HG03521 (cell line): ENCODE measurements at regions not wholly inside any gene's neighbourhood (a gene's known extent, or its start where the extent isn't known, plus 50 kb on each side); places are given as distances from the start of the nearest gene placed in this dataset.

Experiments used
- ATAC-seq: cut with Tn5 transposase; IDR thresholded peaks from one replicate; pipeline ENCODE4 v1.9.1; 2021; ENCODE audit warnings: mild to moderate bottlenecking, moderate library complexity; ENCODE audit not compliant: unreplicated experiment

DNA sequence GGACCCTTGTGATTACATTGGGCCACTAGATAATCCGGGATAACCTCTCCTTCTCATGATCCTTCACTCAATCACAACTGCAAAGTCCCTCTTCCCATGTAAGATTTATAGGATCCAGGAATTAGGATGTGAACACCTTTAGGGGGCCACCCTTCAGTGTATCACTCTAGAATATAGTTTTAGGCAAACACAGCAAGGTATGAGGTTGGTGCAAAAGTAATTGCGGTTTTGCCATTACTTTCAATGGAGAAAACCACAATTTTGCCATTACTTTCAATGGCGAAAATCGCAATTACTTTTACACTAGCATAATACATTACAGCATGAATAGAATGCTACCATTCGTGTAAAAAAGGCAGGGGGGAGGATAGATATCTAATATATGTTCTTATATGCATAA lies 104.0 kb downstream of the BAMBI start:
- ATAC-seq = no peak

DNA sequence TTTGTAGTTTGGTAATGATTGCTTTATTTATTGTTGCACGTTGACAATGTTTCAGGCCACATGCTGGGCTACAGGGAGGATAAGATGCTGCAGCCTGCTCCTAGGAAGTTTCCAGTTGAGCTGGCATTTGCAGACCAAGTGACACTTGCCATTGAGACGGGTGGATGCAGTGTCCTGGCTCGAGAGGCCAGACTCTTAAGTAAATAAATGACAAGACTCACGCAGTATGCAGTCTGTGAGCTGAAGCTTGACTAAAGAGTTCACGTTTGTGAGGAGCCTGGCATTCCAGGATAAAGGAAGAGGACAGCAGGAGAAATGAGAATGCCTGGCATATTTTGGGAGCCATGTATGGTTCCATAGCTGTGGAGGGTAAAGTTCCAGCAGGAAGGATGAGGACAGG lies 105.8 kb downstream of the BAMBI start:
- ATAC-seq = no peak

DNA sequence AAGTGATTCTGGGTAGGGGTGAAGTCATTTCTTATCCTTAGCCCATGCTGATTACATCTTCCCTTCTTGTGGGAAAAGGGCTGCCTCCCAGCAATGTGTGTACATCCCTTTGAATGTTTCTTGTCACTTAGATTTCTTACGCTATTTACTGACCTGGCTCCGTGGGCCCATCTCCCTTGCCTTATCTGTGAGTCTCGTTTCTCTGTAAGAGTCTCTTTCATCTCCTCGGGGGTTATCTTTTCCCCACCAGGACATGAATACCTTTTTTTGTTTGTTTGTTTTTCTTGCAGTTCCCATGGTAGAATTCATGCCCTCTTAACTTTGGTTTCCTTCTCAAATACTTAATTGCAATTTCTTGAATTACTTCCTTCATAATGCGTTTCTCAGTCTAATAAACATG lies 107.7 kb downstream of the BAMBI start:
- ATAC-seq = no peak

DNA sequence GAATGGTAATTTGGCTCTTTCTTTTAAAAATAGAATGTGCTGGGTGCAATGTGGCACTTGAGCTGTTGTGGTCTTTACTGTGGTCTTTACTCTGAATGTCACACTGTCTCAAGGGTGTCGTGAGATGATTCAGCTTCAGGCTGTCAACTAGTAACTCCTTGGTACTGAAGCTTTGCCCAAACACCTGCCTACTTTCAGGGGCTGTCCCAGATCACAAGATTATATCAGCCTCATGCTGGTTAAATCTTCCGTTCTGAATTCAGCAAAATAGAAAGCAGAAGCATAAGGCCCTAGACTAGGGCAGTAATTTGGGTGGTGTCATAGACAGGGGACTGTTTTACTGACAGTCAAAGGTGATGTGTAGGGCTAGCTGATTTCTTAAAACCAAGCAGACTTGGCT lies 110.9 kb downstream of the BAMBI start:
- ATAC-seq = no peak

DNA sequence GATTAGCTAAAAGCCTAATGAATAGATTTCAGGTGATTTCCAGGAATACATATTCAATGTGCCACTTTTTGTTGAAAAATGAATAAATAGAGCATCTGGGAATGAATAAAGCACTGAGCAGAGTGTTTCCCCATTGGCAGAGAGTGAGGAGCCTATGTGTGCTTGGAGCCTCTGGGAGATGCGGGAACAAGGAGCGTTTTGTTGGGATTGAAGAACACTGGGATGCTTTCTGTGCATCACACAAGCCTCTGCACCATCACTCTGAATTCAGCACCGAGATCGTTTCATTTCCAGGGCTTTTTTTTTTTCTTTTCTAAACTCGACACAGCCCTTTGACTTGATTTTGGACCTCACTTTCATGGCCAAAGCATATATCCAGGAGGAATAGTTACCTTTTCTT lies 111.4 kb downstream of the BAMBI start:
- ATAC-seq = no peak

DNA sequence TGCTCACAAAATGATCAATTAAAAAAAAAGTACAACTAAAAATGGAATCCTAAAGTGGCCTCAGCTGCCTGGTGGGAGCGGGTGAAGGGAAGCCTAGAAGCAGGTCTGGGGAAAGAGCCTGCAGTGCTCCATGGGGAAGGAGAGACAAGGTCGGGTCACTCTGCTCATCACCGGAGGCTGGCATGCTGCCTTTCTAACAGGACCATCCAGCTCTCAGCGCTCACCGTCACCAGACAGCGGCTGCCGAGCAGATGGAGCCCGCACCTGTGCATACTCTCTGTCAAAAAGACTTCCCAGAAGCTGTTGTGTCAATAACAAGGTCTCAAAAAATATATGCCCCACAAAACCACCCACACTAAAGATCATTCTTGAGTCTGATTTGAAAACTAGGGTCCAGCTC lies 112.8 kb downstream of the BAMBI start:
- no peak for ATAC-seq

DNA sequence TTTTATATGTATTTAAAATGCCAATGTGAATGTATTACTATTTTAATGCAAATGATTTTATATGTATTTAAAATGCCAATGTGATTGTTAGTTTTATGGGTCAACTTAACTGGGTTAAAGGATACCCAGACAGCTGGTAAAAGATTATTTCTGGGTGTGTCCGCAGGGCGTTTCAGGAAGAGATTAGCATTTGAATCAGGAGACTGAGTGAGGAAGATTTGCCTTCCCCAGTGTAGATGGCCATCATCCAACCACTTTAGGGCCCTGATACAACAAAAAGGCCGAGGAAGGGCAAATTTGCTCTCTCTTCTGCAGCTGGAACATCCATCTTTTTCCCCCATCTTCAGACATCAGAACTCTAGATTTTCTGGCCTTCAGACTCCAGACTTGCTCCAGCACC lies 116.2 kb downstream of the BAMBI start:
- no peak for ATAC-seq

DNA sequence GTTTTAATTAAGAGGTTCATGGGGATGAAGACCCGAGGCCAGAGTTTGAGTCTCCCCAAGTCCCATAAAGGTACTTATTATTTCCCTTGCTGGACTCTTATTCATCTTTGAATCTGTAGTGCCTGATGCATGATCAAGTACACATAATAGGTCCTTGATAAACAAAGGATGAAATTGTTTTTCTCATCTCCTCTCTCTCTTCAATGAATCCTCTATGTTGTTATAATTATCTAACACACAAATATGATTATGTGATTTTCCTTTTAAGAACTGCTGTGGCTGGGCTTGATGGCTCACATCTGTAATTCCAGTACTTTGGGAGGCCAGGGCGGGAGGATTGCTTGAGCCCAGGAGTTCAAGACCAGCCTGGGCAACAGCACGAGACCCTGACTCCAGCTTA lies 117.7 kb downstream of the BAMBI start:
- no peak for ATAC-seq

DNA sequence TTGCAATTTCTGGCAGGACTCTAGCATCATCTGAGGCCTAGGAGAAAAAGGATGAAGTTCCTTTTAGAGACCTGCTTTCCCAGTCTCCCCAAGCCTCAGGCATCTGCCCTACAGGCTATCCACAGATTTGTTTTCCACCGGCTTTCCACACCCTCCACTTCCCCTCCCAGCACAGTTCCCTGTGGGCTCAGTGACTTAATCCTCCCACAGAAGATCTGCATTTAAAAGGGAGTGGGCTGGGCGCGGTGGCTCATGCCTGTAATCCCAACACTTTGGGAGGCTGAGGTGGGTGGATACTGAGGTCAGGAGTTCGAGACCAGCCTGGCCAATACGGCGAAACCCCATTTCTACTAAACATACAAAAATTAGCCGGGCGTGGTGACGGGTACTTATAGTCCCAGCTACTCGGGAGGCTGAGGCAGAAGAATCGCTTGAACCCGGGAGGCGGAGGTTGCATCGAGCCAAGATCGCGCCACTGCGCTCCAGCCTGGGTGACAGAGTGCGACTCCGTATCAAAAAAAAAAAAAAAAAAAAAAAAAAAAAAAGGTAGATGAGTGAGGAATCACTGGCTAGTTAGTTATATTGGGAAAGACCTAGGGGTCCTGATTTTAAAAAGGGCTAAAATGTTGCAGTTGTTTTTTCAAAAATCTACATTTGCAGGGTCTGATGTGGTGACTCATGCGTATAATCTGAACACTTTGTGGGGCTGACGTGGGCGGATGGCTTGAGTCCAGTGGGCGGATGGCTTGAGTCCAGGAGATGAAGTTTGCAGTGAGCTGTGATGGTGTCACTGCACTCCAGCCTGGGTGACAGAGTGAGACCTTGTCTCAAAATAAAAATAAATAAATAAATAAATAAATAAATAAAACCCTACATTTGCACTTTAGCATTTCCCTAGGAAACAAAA lies 119.5 kb downstream of the BAMBI start:
- ATAC-seq = no peak

DNA sequence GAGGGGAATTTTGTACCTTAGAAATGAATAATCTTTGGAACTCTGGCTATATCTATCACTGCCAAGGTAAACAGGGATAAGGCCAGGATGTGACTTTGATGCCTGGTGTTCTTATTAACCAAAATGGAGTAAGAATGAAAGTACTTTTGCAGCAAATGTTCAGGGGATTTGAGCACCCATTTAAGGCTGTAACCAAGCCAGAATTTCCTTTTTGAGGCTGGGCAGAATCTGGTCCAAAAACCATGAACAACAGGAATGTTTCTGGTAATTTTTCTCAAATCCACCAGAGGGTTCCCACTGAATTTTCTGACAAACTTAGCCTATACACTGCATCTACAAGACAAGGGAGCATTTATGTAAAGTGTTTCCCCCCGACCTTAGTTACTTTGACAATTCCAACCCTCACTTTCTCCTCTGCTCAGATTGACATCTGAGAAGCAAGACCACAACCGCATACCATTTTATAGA lies 120.6 kb downstream of the BAMBI start:
- ATAC-seq = no peak

DNA sequence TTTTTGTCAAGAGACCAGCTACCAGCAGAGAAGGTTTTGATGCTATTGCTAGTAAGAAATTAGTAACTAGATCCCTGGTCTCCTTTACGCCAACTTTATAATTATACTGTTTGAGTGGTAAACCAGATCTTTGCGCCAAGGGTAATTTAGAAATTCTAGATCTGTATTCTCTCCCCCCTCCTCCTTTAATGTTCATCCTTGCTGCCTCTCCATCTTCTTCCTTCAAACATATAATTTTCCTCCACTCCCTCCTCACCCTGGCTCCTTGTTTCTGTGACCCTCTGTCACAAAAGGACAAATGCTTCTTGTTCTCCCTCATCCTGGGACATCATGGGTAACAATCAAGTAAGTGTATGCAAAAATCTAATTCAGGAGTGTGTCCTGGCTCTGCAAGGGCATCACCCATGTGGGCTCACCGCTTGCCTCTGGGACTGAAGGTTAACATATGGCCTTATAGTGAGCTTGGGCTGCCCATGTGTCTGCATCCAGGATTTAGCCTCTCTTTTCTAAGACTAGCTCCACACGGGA lies 121.2 kb downstream of the BAMBI start:
- no peak for ATAC-seq

DNA sequence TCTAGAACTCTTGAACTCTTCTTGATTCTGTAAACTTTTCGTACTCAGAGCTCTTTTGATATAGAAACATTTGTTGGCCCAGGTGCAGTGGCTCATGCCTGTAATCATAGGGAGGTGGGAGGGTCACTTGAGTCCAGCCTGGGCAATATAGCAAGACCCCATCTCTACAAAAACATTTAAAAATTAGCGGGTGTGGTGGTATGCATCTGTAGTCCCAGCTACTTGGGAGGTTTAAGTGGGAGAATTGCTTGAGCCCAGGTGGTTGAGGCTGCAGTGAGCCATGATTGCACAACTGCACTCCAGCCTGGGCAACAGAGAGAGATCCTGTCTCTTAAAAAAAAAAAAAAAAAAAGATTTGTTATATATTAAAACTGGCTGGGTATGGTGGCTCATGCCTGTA lies 121.6 kb downstream of the BAMBI start:
- no peak for ATAC-seq

DNA sequence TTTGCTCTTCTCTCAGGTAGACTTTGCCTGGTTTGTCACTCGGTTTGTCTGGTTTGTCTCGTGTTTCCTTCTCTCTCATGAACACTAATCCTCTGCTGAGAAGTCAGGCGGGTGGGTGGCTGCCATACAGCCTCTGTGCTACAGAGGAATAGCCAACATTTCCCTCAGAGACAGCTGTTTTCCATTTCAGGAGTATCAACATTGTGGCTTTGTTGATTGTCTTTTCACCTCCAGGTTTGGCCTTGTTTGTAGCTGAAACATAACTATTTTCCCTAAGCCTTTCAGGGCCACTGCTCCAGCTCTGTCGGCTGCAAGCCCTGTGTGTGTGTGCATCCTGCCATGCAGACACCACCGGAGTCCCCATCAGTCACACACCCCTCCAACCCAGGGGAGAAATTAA lies 122.8 kb downstream of the BAMBI start:
- ATAC-seq = no peak

DNA sequence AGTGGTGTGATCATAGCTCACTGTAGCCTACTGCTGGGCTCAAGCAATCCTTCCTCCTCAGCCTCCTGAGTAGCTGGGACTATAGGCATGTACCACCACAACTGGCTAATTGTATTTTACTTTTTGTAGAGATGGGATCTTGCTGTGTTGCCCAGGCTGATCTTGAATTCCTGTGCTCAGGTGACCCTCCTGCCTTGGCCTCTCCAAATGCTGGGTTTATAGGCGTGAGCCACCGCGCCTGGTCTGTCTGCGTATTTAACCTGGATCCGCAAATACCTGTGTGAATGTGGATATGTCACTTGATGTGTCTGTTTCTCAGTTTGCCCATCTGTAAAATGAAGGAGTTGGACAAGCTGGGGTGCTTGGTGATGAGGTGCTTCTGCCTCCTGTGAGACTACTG lies 123.9 kb downstream of the BAMBI start:
- ATAC-seq = no peak

DNA sequence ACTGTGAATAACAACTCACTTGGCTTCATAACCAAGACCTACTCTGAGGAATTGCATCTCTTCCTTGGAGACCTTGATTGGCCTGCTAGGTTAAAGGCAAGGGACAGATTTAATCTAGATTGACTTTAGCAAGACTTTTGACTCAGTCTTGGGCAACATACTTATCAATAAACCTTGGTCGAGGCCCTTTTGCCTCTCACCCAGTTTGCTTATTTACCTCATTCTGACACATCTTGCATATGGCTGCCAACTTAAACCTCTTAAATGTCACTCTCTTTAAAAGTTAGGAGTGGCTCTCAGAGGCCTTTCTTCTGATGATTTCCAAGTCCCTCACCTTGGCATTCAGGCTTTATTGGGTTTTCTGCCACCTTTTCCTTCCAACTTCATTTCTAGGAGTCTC lies 124.5 kb downstream of the BAMBI start:
- no peak for ATAC-seq

DNA sequence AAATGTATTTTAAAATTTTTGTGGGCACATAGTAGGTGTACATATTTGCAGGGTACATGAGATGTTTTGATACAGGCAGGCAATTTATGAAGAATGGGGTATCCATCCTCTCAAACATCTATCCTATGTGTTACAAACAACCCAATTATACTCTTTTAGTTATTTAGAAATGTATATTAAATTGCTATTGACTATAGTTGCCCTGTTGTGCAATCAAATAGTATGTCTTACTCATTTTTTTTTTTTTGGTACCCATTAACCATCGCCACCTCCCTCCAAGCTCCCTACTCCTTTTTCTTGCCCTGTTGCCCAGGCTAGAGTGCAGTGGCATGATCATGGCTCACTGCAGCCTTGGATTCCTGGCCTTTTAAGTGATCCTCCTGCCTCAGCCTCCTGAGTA lies 128.1 kb downstream of the BAMBI start:
- ATAC-seq = no peak

DNA sequence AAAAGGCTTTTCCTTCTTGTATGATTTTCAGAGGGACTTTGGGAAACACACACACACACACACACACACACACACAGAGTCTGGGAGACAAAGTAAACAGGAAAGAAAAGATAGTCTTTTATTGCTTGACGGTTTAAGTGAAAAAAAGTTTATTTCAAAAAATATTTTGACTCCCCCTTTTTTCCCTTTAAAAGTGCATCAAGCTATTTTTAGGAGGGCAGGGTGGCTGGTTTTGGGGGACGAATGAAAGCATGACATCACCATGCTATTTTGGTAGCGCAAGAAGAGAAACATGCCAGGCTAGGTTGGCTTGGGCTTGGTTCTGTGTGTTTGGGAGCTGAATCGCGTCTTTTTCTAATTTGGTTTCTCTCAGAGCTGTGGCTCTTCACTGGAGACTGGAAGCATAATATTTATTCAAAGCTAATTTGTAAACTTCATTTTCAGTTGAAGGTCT lies 129.2 kb downstream of the BAMBI start:
- ATAC-seq = no peak

DNA sequence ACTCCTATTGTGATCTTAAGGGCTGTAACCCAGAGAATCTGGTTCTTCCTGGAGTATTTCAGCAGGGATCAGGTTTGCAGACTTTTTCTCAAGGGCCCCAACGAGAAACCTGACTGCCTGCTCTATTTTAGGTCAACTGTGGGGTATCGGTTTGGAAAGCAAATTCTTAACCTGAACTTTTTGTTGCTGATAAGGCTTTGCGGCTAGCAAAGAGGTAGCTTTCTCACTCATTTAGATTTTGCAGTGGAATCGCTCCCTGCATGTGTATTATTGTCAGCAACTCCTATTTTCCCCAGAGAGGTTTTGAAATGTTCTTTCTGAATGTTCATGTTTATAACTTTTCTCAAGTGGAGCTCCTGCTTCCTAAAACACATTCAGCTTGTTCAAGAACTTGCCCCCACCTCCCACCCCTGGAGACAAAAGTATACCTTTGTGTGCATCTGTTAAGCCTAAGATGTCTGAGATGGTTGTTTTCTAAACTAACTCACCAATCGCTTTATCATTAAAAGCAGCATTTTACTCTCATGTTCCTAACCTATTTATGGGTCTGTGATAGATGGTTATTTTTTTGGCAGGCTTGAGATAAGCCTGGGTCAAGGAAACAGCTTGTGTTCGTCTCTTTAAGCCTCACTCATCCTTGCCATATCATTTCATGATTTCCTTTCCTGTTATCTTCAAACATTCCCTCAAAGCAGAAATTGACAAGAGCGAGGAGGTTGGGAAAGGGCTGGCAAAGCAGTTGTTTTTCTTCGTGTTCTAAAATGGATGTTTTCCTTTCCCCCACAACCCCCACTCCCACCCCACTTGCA lies 129.8 kb downstream of the BAMBI start:
- ATAC-seq = no peak

DNA sequence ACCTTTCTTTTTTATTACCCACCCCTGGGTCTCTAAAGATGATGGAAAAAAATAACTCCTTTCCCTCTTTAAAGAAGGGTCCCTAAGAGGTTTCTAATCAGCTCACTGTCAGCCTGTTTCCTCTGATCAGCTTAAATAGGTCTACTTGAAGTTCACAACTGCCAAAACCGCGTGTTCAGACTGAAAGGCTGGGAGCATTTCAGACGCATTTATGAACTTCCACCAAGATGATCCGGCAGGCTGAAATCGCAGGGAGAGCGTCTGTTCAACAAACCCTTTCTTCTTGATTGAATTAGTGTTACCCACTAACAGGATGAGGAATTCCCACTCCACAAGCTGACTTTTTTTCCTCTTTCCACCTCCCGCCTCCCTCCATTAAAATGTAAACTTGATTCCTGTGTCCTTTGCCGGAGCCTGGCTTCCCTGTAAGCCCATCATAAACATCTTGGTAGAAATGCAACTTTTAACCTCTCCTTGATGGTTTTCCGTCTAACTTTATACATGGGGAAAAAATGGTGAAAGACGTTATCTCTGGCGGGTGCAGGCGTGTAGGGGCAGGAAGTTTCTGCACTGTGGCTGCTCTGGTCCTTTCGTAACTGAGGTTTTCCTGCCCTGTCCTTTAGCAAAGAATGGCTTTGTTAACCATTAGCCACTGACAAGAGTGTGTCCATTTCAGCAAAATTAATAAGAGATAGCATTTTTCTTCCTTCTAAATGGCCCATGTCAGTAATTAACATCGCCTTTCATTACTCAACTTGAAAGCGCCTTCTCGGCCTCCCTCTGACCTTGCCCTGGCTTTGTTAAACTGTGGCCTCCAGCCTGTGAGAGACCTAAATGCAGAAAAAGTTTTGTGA lies 130.7 kb downstream of the BAMBI start:
- no peak for ATAC-seq

DNA sequence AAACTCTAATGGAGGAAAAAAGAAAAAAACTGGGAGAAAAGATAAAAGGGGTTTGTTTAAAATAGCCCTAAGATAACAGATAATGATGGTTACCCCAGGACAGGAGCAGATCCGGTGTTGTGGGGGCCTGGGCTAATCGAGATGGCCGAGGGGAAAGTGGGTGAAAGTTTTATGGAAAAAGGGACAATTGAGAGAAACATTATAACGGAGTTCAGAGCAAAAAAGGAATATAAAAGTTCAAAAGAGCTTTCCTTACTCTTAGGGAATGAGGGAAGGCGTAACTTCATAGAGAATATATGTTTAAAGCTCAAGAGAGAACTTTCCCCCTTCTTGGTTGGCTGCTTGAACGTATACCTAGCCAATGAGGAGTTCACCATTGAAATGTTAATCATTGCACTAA lies 131.4 kb downstream of the BAMBI start:
- ATAC-seq = no peak
